Calu3 (cell line): ENCODE measurements at regions not wholly inside any gene's neighbourhood (a gene's known extent, or its start where the extent isn't known, plus 50 kb on each side); places are given as distances from the start of the nearest gene placed in this dataset.

Source experiments
- BruUV-seq: library from RNA; stranded (reverse); fragments of 400-500 nt; replicated peaks from 2 replicates; lab custom pipeline; 2021; lab: Mats Ljungman, UMichigan
- CTCF ChIA-PET: fragments of 300-600 bp; sonication (Branson Sonifier 250); formaldehyde crosslinking; loops from one replicate; lab custom pipeline; 2022; ENCODE audit warnings: antibody characterized with exemption; lab: Charles Lee
- DNase-seq: peaks from one replicate; pipeline ENCODE4 v3.0.0; 2022
- H3K27ac Mint-ChIP-seq: one replicate; pipeline ENCODE4 v1.8.0; 2022; ENCODE audit warnings: mixed read lengths; ENCODE audit not compliant: unreplicated experiment
- H3K27me3 Mint-ChIP-seq: one replicate; pipeline ENCODE4 v1.8.0; 2022; ENCODE audit warnings: mixed read lengths; ENCODE audit not compliant: unreplicated experiment
- H3K36me3 Mint-ChIP-seq: one replicate; pipeline ENCODE4 v1.8.0; 2022; ENCODE audit warnings: mild to moderate bottlenecking, moderate library complexity, mixed read lengths; ENCODE audit not compliant: insufficient read depth, unreplicated experiment
- H3K4me1 Mint-ChIP-seq: one replicate; pipeline ENCODE4 v1.8.0; 2022; ENCODE audit warnings: mild to moderate bottlenecking, low read depth, mixed read lengths; ENCODE audit not compliant: unreplicated experiment
- H3K4me3 Mint-ChIP-seq: one replicate; pipeline ENCODE4 v1.8.0; 2022; ENCODE audit warnings: mild to moderate bottlenecking, low read depth, moderate library complexity, mixed read lengths; ENCODE audit not compliant: unreplicated experiment
- H3K9me3 Mint-ChIP-seq: one replicate; pipeline ENCODE4 v1.8.0; 2022; ENCODE audit warnings: low read depth, mixed read lengths; ENCODE audit not compliant: unreplicated experiment
- CTCF ChIP-seq: fragments of 200-600 bp; IDR thresholded peaks from one replicate; pipeline ENCODE4 v1.8.0; 2022; ENCODE audit warnings: antibody characterized with exemption; ENCODE audit not compliant: unreplicated experiment
- intact Hi-C: fragments of 100-400 bp; cut with micrococcal nuclease; formaldehyde crosslinking; loops from one replicate; pipeline ENCODE4 v1.10.0; 2022; ENCODE audit not compliant: unreplicated experiment

- TF ChIP-seq CTCF, result no peak
- Mint-ChIP-seq H3K4me3 (no peak overlapping the region), H3K27ac (no peak overlapping the region), H3K27me3 (no peaks in the 10 kb centered on the region), H3K4me1 (no peaks in the 10 kb centered on the region), H3K36me3 (no peaks in the 10 kb centered on the region), H3K9me3 (no peaks in the 10 kb centered on the region)
- no peak for DNase-seq
- intact Hi-C loops, result no loop called here
- no TSS peak for BruUV-seq
- CTCF ChIA-PET, result no interaction called here
Measured at GRCh38 chr13:83220241-83220640, 662.0 kb downstream of the SLITRK1 start.

GRCh38 chr13:83219832-83220231, 662.4 kb downstream of the SLITRK1 start:
- no peak for DNase-seq
- intact Hi-C loops, result no loop called here
- TF ChIP-seq CTCF, result no peak
- no peaks in the 10 kb centered on the region for H3K4me1 Mint-ChIP-seq
- H3K27me3 Mint-ChIP-seq, result no peaks in the 10 kb centered on the region
- H3K4me3 Mint-ChIP-seq, result no peak overlapping the region
- no peaks in the 10 kb centered on the region for H3K9me3 Mint-ChIP-seq
- H3K27ac Mint-ChIP-seq, result no peak overlapping the region
- H3K36me3 Mint-ChIP-seq, result no peaks in the 10 kb centered on the region
- CTCF ChIA-PET, result no interaction called here
- BruUV-seq, result no TSS peak

- Mint-ChIP-seq H3K4me3 (no peak overlapping the region), H3K36me3 (no peaks in the 10 kb centered on the region), H3K27me3 (no peaks in the 10 kb centered on the region), H3K4me1 (no peaks in the 10 kb centered on the region), H3K27ac (no peak overlapping the region), H3K9me3 (no peaks in the 10 kb centered on the region)
- intact Hi-C loops, result no loop called here
- DNase-seq, result no peak
- CTCF ChIA-PET, result no interaction called here
- TF ChIP-seq CTCF, result no peak
- no TSS peak for BruUV-seq
Measured at GRCh38 chr13:83216479-83217245, 665.6 kb downstream of the SLITRK1 start.

- no peaks in the 10 kb centered on the region for H3K4me1 Mint-ChIP-seq
- no TSS peak for BruUV-seq
- no peak for DNase-seq
- intact Hi-C loops, result no loop called here
- H3K27ac Mint-ChIP-seq, result no peak overlapping the region
- H3K27me3 Mint-ChIP-seq, result no peaks in the 10 kb centered on the region
- H3K9me3 Mint-ChIP-seq, result no peaks in the 10 kb centered on the region
- no peak overlapping the region for H3K4me3 Mint-ChIP-seq
- CTCF ChIA-PET, result no interaction called here
- H3K36me3 Mint-ChIP-seq, result no peaks in the 10 kb centered on the region
- no peak for TF ChIP-seq CTCF
Measured at GRCh38 chr13:83215627-83216026, 666.6 kb downstream of the SLITRK1 start.
